ENCODE measurements at regions not wholly inside any gene's neighbourhood (a gene's known extent, or its start where the extent isn't known, plus 50 kb on each side); places are given as distances from the start of the nearest gene placed in this dataset.

GRCh38 chr20:39865446-39865845 is 823.6 kb downstream of the MAFB start:
- no peak for DNase-seq (ENCODE audit: low read depth in 1 of 2, low spot score in 2 of 2)
- H3K4me1 ChIP-seq (replicated peaks), result no peaks in the 10 kb centered on the region
- no peaks in the 10 kb centered on the region for H3K36me3 ChIP-seq
- no peak overlapping the region for H3K4me3 ChIP-seq
- no peaks in the 10 kb centered on the region for H3K27me3 ChIP-seq (replicated peaks)
- H3K27ac ChIP-seq, result no peak overlapping the region
- H3K9me3 ChIP-seq (replicated peaks), result no peaks in the 10 kb centered on the region

- H3K27me3 ChIP-seq (replicated peaks), result no peaks in the 10 kb centered on the region
- H3K4me1 ChIP-seq (replicated peaks), result no peaks in the 10 kb centered on the region
- DNase-seq (ENCODE audit: low read depth in 1 of 2, low spot score in 2 of 2), result no peak
- H3K36me3 ChIP-seq, result no peaks in the 10 kb centered on the region
- no peaks in the 10 kb centered on the region for H3K9me3 ChIP-seq (replicated peaks)
- H3K27ac ChIP-seq, result no peak overlapping the region
- no peak overlapping the region for H3K4me3 ChIP-seq
Measured at GRCh38 chr20:39862470-39862891, 826.6 kb downstream of the MAFB start.

- Histone ChIP-seq H3K4me3 (no peak overlapping the region), H3K9me3 (replicated peaks) (no peaks in the 10 kb centered on the region), H3K36me3 (no peaks in the 10 kb centered on the region), H3K27me3 (replicated peaks) (no peaks in the 10 kb centered on the region), H3K4me1 (replicated peaks) (no peaks in the 10 kb centered on the region), H3K27ac (no peak overlapping the region)
- DNase-seq (ENCODE audit: low read depth in 1 of 2, low spot score in 2 of 2), result no peak
Measured at GRCh38 chr20:39861381-39861780, 827.7 kb downstream of the MAFB start.

- no peaks in the 10 kb centered on the region; the same call in 1 of the 2 replicates for H3K9me3 ChIP-seq (replicated peaks)
- H3K27me3 ChIP-seq (replicated peaks), result no peaks in the 10 kb centered on the region
- no peak for DNase-seq (ENCODE audit: low read depth in 1 of 2, low spot score in 2 of 2)
Measured at GRCh38 chr20:39857835-39858234, 831.2 kb downstream of the MAFB start.

GRCh38 chr20:39857187-39857586 is 831.8 kb downstream of the MAFB start:
- no peak for DNase-seq (ENCODE audit: low read depth in 1 of 2, low spot score in 2 of 2)
- H3K27me3 ChIP-seq (replicated peaks), result no peaks in the 10 kb centered on the region

More at GRCh38 chr20:39857835-39858234, 831.2 kb downstream of the MAFB start:
- no peaks in the 10 kb centered on the region for H3K36me3 ChIP-seq
- no peak overlapping the region for H3K4me3 ChIP-seq
- no peak overlapping the region for H3K27ac ChIP-seq
- H3K4me1 ChIP-seq (replicated peaks), result no peaks in the 10 kb centered on the region

GRCh38 chr20:39855799-39856198 is 833.2 kb downstream of the MAFB start:
- H3K4me3 ChIP-seq, result no peak overlapping the region
- no peaks in the 10 kb centered on the region for H3K36me3 ChIP-seq
- no peak for DNase-seq (ENCODE audit: low read depth in 1 of 2, low spot score in 2 of 2)
- H3K27ac ChIP-seq, result no peak overlapping the region
- H3K27me3 ChIP-seq (replicated peaks), result no peaks in the 10 kb centered on the region
- no peaks in the 10 kb centered on the region; the same call in 1 of the 2 replicates for H3K9me3 ChIP-seq (replicated peaks)
- 0 out of 2 replicates have a peak, but pooled peaks cover 5% of the 10 kb centered on the region for H3K4me1 ChIP-seq (replicated peaks)

More at GRCh38 chr20:39857187-39857586, 831.8 kb downstream of the MAFB start:
- Histone ChIP-seq H3K4me1 (replicated peaks) (no peaks in the 10 kb centered on the region), H3K36me3 (no peaks in the 10 kb centered on the region), H3K27ac (no peak overlapping the region), H3K9me3 (replicated peaks) (no peaks in the 10 kb centered on the region; the same call in 1 of the 2 replicates), H3K4me3 (no peak overlapping the region)

GRCh38 chr20:39855056-39855455 is 834.0 kb downstream of the MAFB start:
- H3K27ac ChIP-seq, result no peak overlapping the region

GRCh38 chr20:39853636-39854035 is 835.4 kb downstream of the MAFB start:
- Histone ChIP-seq H3K27ac (no peak overlapping the region), H3K36me3 (no peaks in the 10 kb centered on the region), H3K9me3 (replicated peaks) (no peaks in the 10 kb centered on the region; the same call in 1 of the 2 replicates), H3K4me1 (replicated peaks) (0 out of 2 replicates have a peak, but pooled peaks cover 5% of the 10 kb centered on the region), H3K4me3 (no peak overlapping the region), H3K27me3 (replicated peaks) (no peaks in the 10 kb centered on the region)
- DNase-seq (ENCODE audit: low read depth in 1 of 2, low spot score in 2 of 2), result no peak

More at GRCh38 chr20:39855056-39855455, 834.0 kb downstream of the MAFB start:
- 0 out of 2 replicates have a peak, but pooled peaks cover 5% of the 10 kb centered on the region for H3K4me1 ChIP-seq (replicated peaks)
- H3K9me3 ChIP-seq (replicated peaks), result no peaks in the 10 kb centered on the region; the same call in 1 of the 2 replicates
- no peaks in the 10 kb centered on the region for H3K36me3 ChIP-seq
- no peak overlapping the region for H3K4me3 ChIP-seq
- DNase-seq (ENCODE audit: low read depth in 1 of 2, low spot score in 2 of 2), result no peak
- no peaks in the 10 kb centered on the region for H3K27me3 ChIP-seq (replicated peaks)

- no peaks in the 10 kb centered on the region for H3K27me3 ChIP-seq (replicated peaks)
- DNase-seq (ENCODE audit: low read depth in 1 of 2, low spot score in 2 of 2), result no peak
- 0 out of 2 replicates have a peak, but pooled peaks cover 5% of the 10 kb centered on the region for H3K4me1 ChIP-seq (replicated peaks)
- H3K36me3 ChIP-seq, result no peaks in the 10 kb centered on the region
- no peaks in the 10 kb centered on the region; the same call in 1 of the 2 replicates for H3K9me3 ChIP-seq (replicated peaks)
- no peak overlapping the region for H3K4me3 ChIP-seq
- H3K27ac ChIP-seq, result no peak overlapping the region
Measured at GRCh38 chr20:39853050-39853449, 836.0 kb downstream of the MAFB start.

- Histone ChIP-seq H3K27ac (no peak overlapping the region), H3K4me3 (no peak overlapping the region), H3K36me3 (no peaks in the 10 kb centered on the region), H3K9me3 (replicated peaks) (no peaks in the 10 kb centered on the region; the same call in 1 of the 2 replicates), H3K4me1 (replicated peaks) (0 out of 2 replicates have a peak, but pooled peaks cover 5% of the 10 kb centered on the region), H3K27me3 (replicated peaks) (no peaks in the 10 kb centered on the region)
- no peak for DNase-seq (ENCODE audit: low read depth in 1 of 2, low spot score in 2 of 2)
Measured at GRCh38 chr20:39851459-39851858, 837.6 kb downstream of the MAFB start.

GRCh38 chr20:39850821-39851330 is 838.2 kb downstream of the MAFB start:
- H3K4me3 ChIP-seq, result no peak overlapping the region
- 0 out of 2 replicates have a peak, but pooled peaks cover 5% of the 10 kb centered on the region for H3K4me1 ChIP-seq (replicated peaks)
- H3K36me3 ChIP-seq, result no peaks in the 10 kb centered on the region
- H3K27me3 ChIP-seq (replicated peaks), result no peaks in the 10 kb centered on the region
- no peak for DNase-seq (ENCODE audit: low read depth in 1 of 2, low spot score in 2 of 2)
- H3K9me3 ChIP-seq (replicated peaks), result no peaks in the 10 kb centered on the region; the same call in 1 of the 2 replicates
- H3K27ac ChIP-seq, result no peak overlapping the region

GRCh38 chr20:39850246-39850645 is 838.8 kb downstream of the MAFB start:
- DNase-seq (ENCODE audit: low read depth in 1 of 2, low spot score in 2 of 2), result no peak
- no peak overlapping the region for H3K4me3 ChIP-seq
- no peaks in the 10 kb centered on the region for H3K36me3 ChIP-seq
- 0 out of 2 replicates have a peak, but pooled peaks cover 5% of the 10 kb centered on the region for H3K4me1 ChIP-seq (replicated peaks)
- H3K27me3 ChIP-seq (replicated peaks), result no peaks in the 10 kb centered on the region
- H3K9me3 ChIP-seq (replicated peaks), result no peaks in the 10 kb centered on the region
- H3K27ac ChIP-seq, result no peak overlapping the region

GRCh38 chr20:39849664-39850063 is 839.4 kb downstream of the MAFB start:
- Histone ChIP-seq H3K4me1 (replicated peaks) (0 out of 2 replicates have a peak, but pooled peaks cover 5% of the 10 kb centered on the region), H3K9me3 (replicated peaks) (no peaks in the 10 kb centered on the region), H3K27ac (no peak overlapping the region), H3K27me3 (replicated peaks) (no peaks in the 10 kb centered on the region), H3K4me3 (no peak overlapping the region), H3K36me3 (no peaks in the 10 kb centered on the region)
- no peak for DNase-seq (ENCODE audit: low read depth in 1 of 2, low spot score in 2 of 2)

- no peak overlapping the region for H3K27ac ChIP-seq
- no peaks in the 10 kb centered on the region for H3K27me3 ChIP-seq (replicated peaks)
- 0 out of 2 replicates have a peak, but pooled peaks cover 5% of the 10 kb centered on the region for H3K4me1 ChIP-seq (replicated peaks)
- no peaks in the 10 kb centered on the region for H3K36me3 ChIP-seq
- H3K4me3 ChIP-seq, result no peak overlapping the region
- no peaks in the 10 kb centered on the region for H3K9me3 ChIP-seq (replicated peaks)
- DNase-seq (ENCODE audit: low read depth in 1 of 2, low spot score in 2 of 2), result no peak
Measured at GRCh38 chr20:39849171-39849570, 839.9 kb downstream of the MAFB start.
